HG03108 (cell line): ENCODE measurements at regions not wholly inside any gene's neighbourhood (a gene's known extent, or its start where the extent isn't known, plus 50 kb on each side); places are given as distances from the start of the nearest gene placed in this dataset.
"Not testable (repeated sequence)": the region's sequence is repeated elsewhere in the genome, so short reads cannot be mapped to it uniquely, and the experiment has no call there.

Experiments
- ATAC-seq: cut with Tn5 transposase; IDR thresholded peaks from one replicate; pipeline ENCODE4 v1.9.1; 2021; ENCODE audit warnings: moderate library complexity; ENCODE audit not compliant: unreplicated experiment

- ATAC-seq = not testable (repeated sequence)
These were observed 185.9 kb upstream of the ZNF644 start for GRCh38 chr1:91207691-91208090.

DNA sequence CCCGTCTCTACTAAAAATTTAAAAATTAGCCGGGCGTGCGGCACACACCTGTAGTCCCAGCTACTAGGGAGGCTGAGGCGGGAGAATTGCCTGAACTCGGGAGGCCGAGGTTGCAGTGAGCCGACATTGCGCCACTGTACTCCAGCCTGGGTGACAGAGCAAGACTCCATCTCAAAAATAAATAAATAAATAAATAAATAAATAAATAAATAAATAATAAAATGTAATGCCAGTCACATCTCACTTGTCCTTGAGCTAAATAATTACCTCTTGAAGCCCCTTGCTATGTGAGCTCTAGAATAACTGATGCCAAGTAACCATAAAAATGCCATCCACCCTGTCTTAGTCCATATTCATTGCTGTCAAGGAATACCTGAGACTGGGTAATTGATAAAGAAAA, 182.3 kb upstream of the ZNF644 start:
- ATAC-seq = not testable (repeated sequence)

DNA sequence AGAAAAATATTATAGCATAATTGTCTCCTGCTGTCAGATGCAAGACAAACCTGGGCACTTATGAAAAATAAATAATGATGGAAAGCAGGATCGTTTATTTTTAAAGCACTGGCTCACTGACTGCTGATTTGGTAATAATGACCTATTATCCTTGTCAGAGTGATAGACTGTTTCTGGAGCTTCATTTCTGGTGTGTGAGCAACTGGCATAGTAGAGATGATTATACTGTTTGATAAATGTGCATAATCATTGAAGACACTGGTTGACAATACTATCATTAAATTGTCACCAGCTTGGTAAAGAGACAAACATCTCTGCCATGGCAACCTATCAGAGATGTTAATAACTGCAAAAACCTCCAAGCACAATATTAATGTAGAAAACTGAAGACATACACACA, 179.9 kb upstream of the ZNF644 start:
- ATAC-seq = no peak

DNA sequence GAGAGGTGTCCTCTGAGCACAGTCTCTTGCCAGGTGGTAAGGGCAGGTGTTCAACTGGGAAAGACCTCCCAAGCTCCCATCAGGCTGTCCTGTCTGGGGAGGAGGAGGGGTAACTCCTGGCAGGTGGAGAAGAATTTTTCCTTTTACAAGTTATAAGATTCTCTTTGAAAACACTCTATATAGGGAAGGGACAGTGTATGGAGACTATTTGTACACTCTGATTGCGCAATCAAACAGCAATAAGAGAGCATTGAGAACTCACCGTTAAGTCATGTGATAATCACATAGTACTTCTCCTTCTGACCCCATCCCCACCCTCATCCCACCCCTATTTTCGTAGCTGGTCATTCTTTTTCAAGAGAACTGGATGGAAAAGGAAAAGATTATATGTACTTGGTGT, 179.3 kb upstream of the ZNF644 start:
- no peak for ATAC-seq

- ATAC-seq = no peak
These were observed 178.8 kb upstream of the ZNF644 start for GRCh38 chr1:91200675-91201074.

GRCh38 chr1:91199988-91200387, 178.2 kb upstream of the ZNF644 start:
- no peak for ATAC-seq

GRCh38 chr1:91190996-91191395, 169.2 kb upstream of the ZNF644 start:
- ATAC-seq = no peak

DNA sequence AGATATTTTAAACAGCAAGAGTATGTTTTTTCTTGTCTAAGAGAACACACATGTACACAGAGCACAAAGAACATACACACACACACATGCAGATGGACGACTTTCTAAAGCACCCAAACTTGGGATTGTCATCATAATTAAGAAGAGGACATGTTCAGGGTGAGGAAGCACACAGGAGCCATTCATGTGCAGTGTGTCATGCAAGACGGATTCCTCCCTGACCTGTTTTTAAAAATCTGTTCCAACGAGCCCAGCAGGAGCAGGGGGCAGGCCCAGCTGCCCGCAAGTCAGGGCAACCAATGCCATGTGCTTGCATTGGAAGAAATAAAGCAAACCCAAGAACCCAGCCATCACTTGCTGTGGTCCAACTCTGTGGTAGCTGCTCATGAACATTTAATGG, 167.3 kb upstream of the ZNF644 start:
- ATAC-seq = no peak

DNA sequence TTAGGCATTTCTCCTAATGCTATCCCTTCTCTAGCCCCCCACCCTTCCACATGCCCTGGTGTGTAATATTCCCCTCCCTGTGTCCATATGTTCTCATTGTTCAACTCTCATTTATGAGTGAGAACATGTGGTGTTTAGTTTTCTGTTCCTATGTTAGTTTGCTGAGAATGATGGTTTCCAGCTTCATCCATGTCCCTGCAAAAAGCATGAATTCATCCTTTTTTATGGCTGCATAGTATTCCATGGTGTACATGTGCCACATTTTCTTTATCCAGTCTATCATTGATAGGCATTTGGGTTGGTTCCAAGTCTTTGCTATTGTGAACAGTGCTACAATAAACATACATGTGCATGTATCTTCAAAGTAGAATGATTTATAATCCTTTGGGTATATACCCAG, 161.0 kb upstream of the ZNF644 start:
- not testable (repeated sequence) for ATAC-seq

DNA sequence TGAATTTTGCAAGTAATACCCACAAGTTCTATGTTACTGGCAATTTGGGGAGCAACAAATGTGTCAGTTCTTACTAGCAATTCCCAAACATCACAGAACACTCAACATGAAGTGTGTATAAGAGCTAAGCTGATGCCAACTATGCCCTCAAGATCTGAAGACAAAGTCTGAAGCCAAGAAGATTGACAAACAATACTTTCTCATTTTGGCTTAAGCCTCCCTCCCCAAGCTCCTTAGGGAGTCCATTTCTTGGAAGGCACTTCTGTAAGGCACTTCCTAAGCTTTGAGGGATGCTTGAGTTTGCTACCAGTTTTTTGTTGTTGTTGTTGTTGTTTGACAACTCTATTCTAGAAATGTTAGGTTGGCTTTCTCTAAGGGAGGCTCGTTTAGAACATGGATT, 154.4 kb upstream of the ZNF644 start:
- ATAC-seq = no peak

DNA sequence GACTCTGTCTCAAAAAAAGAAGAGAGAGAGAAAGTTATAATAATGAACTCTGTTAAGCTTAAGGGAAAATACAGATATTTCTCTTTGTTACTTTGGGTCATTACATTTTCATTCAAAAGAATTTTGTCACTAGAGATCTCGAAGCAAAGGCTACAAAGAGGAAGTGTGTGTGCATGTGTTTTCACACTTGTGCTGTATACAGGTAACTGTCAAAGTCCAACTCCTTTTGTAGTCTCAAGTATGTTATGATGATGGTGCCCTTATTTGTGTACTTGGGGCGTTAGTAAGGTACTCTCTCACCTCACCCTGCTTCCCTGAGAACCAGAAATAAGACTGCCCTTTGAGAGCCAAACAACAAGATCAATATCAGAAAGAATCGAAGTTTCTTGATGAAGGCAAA, 152.9 kb upstream of the ZNF644 start:
- ATAC-seq = no peak

GRCh38 chr1:91173346-91173890, 151.6 kb upstream of the ZNF644 start:
- ATAC-seq = no peak

- no peak for ATAC-seq
These were observed 150.7 kb upstream of the ZNF644 start for GRCh38 chr1:91172541-91172940.

DNA sequence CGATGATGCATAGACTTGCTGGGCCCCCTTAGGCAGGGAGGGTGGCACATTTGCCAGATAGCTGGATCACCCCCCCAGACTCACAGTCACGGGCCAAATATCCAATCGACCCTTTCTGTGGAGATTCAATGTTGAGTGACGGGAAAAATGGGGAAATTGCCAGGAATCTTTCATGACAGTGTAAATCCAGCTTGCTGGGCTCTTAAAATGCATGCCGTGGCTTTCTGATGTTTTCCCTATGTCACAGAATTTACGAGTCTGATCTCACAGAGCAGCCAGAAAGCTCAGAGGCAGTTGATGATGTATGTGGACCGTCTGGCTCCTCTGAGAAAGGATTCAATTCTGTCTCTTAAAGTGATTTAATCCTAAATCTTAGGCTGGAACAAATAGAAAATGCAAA, 150.1 kb upstream of the ZNF644 start:
- no peak for ATAC-seq

DNA sequence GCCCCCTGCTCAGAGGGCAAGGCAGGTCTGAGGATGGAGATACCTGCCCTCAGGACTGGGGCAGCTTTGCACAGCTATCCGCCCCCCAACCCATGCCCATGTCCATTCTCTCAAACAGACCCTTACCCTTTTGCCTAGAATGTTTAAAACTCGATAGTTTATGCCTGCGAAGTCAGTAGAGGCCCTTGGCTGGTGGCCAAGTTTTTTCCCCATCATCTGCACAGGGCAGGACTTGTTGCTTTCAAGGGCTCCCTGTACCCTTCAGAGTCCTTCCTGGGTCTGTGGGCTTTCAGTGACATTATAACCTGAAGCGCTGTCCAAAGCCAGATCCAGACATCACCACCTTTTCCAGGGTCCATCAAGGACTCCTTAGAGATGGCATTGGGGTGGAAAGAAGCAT, 148.7 kb upstream of the ZNF644 start:
- no peak for ATAC-seq

GRCh38 chr1:91166106-91166712, 144.4 kb upstream of the ZNF644 start:
- peak; percentile 61 for ATAC-seq

- peak; percentile 89 for ATAC-seq
These were observed 143.3 kb upstream of the ZNF644 start for GRCh38 chr1:91165033-91165654.

DNA sequence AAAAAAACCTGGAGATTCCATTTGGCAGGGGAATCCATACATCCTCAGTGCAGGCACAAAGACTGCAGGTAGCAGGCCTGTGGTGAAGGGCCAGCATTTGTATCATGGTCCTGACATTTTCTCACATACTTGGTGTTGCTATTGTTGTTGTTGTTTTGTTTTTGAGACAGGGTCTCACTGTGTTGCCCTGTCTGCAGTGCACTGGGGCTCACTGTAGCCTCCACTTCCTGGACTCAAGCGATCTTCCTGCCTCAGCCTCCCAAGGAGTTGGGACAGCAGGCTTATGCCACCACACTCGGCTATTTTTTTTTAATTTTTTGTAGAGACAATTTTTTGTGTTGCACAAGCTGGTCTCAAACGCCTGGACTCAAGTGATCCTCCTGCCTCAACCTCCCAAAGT, 140.8 kb upstream of the ZNF644 start:
- ATAC-seq = no peak

- no peak for ATAC-seq
These were observed 139.9 kb upstream of the ZNF644 start for GRCh38 chr1:91161749-91162148.

GRCh38 chr1:91161166-91161565, 139.3 kb upstream of the ZNF644 start:
- ATAC-seq = no peak

DNA sequence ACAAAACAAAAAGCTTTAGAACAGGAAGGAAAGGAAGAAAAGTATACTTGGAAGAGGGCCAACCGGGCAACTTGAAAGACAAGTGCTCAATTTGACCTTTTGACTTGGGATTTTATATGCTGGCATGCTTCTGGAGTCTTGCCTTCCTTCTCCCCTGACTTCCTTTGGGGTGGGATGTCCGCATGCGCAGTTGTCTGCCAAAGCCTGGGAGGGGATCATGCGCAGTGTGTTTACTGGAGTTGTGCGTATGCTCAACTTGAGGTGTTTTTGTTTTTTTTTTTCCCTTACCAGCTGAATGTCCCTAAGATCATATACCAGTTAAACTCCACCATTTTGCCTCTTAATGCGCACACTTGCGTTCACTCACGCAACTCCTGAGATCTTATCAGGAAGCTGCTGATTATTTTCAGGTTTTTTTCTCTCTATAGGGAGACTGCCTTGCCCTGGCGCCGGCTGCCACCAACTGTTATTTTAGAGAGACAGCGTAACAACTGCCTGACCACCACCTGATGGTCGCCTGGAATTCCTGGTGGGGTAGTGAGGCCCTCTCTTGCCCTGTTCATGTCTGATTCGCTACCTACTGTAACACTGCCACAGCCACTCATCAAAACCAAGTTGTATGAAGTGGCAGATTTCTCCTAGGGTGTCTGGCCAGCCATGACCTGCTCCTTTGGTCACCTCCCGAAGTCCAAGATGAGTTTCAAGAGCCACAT, 138.7 kb upstream of the ZNF644 start:
- ATAC-seq = no peak

GRCh38 chr1:91153341-91153740, 131.5 kb upstream of the ZNF644 start:
- ATAC-seq = no peak
